Loucy (cell line): ENCODE measurements at regions not wholly inside any gene's neighbourhood (a gene's known extent, or its start where the extent isn't known, plus 50 kb on each side); places are given as distances from the start of the nearest gene placed in this dataset.

Source experiments
- EZH2phosphoT487 ChIP-seq: fragments of 200-600 bp; IDR thresholded peaks from 2 replicates; pipeline ENCODE4 v1.6.1; 2018; ENCODE audit warnings: antibody characterized with exemption, mild to moderate bottlenecking, moderate library complexity, borderline replicate concordance
- TF ChIP-seq, protein P1 (sequence below): fragments of 200-600 bp; sonication (generic); conservative IDR thresholded peaks from 2 replicates; pipeline ENCODE4 v1.5.1; 2014; ENCODE audit warnings: mild to moderate bottlenecking, antibody characterized with exemption, low read length

- TF ChIP-seq, protein P1, sequence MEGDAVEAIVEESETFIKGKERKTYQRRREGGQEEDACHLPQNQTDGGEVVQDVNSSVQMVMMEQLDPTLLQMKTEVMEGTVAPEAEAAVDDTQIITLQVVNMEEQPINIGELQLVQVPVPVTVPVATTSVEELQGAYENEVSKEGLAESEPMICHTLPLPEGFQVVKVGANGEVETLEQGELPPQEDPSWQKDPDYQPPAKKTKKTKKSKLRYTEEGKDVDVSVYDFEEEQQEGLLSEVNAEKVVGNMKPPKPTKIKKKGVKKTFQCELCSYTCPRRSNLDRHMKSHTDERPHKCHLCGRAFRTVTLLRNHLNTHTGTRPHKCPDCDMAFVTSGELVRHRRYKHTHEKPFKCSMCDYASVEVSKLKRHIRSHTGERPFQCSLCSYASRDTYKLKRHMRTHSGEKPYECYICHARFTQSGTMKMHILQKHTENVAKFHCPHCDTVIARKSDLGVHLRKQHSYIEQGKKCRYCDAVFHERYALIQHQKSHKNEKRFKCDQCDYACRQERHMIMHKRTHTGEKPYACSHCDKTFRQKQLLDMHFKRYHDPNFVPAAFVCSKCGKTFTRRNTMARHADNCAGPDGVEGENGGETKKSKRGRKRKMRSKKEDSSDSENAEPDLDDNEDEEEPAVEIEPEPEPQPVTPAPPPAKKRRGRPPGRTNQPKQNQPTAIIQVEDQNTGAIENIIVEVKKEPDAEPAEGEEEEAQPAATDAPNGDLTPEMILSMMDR = no peak
- TF ChIP-seq EZH2phosphoT487 = no peak
Measured at GRCh38 chr12:46944771-46945170, 119.0 kb upstream of the SLC38A4 start.
